ENCODE measurements at regions not wholly inside any gene's neighbourhood (a gene's known extent, or its start where the extent isn't known, plus 50 kb on each side); places are given as distances from the start of the nearest gene placed in this dataset.

GRCh38 chr10:33047655-33048054 is 89.6 kb upstream of the ITGB1 start:
- no peak overlapping the region for H3K9ac ChIP-seq (ENCODE audit: low read length)
- Mint-ChIP-seq H3K9me3 (ENCODE audit: insufficient read depth) (no peaks in the 10 kb centered on the region), H3K4me3 (no peak overlapping the region), H3K27ac (no peak overlapping the region), H3K4me1 (peaks cover 3% of the 10 kb centered on the region), H3K27me3 (peaks cover 4% of the 10 kb centered on the region)
- CTCF ChIA-PET, result interaction anchor here (1.0 to 1.3 kb wide), 2 partner anchors 81 to 106 kb away, joined by 3 to 4 read pairs; no protein-coding TSS in a partner anchor
- no peak overlapping the region for H3K4me3 ChIP-seq (ENCODE audit: control extremely low read depth in 1 of 5, extremely low read depth in 1 of 5, insufficient read depth in 1 of 5, low read depth in 2 of 5, low read length in 4 of 5)
- peaks cover 0 to 5% (median 0%) of the 10 kb centered on the region in 3 donors for H3K9me3 ChIP-seq (ENCODE audit: control extremely low read depth in 1 of 3, control insufficient read depth in 2 of 3, insufficient read depth in 1 of 3, low read length in 2 of 3)
- intact Hi-C loops (cut with micrococcal nuclease), result no loop called here
- POLR2A ChIA-PET, result no interaction called here
- WGBS (ENCODE audit: insufficient coverage), result no CpG with 5 or more reads among the region's 1 CpG
- no peaks in the 10 kb centered on the region for H3K79me2 ChIP-seq (ENCODE audit: control insufficient read depth, insufficient read depth, low read length)
- no peaks in the 10 kb centered on the region for H3K36me3 ChIP-seq (replicated peaks in 1 of 2; ENCODE audit: control extremely low read depth in 1 of 2, control insufficient read depth in 1 of 2, extremely low read depth in 1 of 2, insufficient read depth in 2 of 2, low read length in 1 of 2)
- H4K20me1 ChIP-seq (ENCODE audit: control insufficient read depth, insufficient read depth, low read length, poor library complexity, severe bottlenecking), result no peaks in the 10 kb centered on the region
- no peak overlapping the region for H2AFZ ChIP-seq (ENCODE audit: insufficient read depth, low read depth, low read length, poor library complexity, severe bottlenecking)
- TF ChIP-seq EZH2 (IDR thresholded peaks at IDR 0.05; ENCODE audit: borderline replicate concordance, insufficient read depth, low read depth, low read length, poor library complexity, severe bottlenecking), result no peak
- ATAC-seq (ENCODE audit: low read depth), result no peak
- no peak overlapping the region for H3K27ac ChIP-seq (ENCODE audit: low read length in 2 of 2)
- H3K4me2 ChIP-seq (replicated peaks; ENCODE audit: low read depth, low read length, poor library complexity, severe bottlenecking), result no peak overlapping the region
- no peaks in the 10 kb centered on the region for H3K27me3 ChIP-seq (replicated peaks in 1 of 4; ENCODE audit: control extremely low read depth in 1 of 4, control insufficient read depth in 3 of 4, insufficient read depth in 4 of 4, low read length in 3 of 4)
- no peak for DNase-seq
- H3K4me1 ChIP-seq (ENCODE audit: control insufficient read depth in 2 of 2, insufficient read depth in 2 of 2, low read length in 2 of 2), result no peaks in the 10 kb centered on the region

DNA sequence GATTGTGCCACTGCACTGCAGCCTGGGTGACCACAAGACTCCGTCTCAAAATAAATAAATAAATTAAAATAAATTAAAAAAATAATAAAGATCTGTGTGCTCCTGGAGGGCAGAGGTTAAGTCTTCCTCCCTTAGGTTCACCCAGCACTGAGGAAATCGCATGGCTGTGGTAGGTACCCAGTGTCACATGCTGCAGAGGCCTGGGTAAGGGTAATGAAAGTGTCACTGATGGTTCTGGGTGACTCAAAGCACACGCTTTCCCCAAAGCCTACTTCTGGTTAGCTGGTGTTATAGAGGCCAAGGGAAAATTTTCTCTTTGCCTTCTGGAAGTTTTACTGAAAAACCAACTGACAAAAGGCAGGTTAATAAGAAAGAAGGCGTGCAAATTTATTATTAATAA is 88.8 kb upstream of the ITGB1 start:
- H3K27me3 ChIP-seq (replicated peaks in 1 of 4; ENCODE audit: control extremely low read depth in 1 of 4, control insufficient read depth in 3 of 4, insufficient read depth in 4 of 4, low read length in 3 of 4), result peaks cover 0 to 3% (median 0%) of the 10 kb centered on the region in 4 experiments
- POLR2A ChIA-PET, result no interaction called here
- H3K9me3 ChIP-seq (ENCODE audit: control extremely low read depth in 1 of 3, control insufficient read depth in 2 of 3, insufficient read depth in 1 of 3, low read length in 2 of 3), result peaks cover 0 to 5% (median 0%) of the 10 kb centered on the region in 3 donors
- H3K4me2 ChIP-seq (replicated peaks; ENCODE audit: low read depth, low read length, poor library complexity, severe bottlenecking), result no peak overlapping the region
- ATAC-seq (ENCODE audit: low read depth), result no peak
- H3K27ac Mint-ChIP-seq, result no peak overlapping the region
- no peak overlapping the region for H3K4me3 ChIP-seq (ENCODE audit: control extremely low read depth in 1 of 5, extremely low read depth in 1 of 5, insufficient read depth in 1 of 5, low read depth in 2 of 5, low read length in 4 of 5)
- no peak overlapping the region for H2AFZ ChIP-seq (ENCODE audit: insufficient read depth, low read depth, low read length, poor library complexity, severe bottlenecking)
- no peak for TF ChIP-seq EZH2 (IDR thresholded peaks at IDR 0.05; ENCODE audit: borderline replicate concordance, insufficient read depth, low read depth, low read length, poor library complexity, severe bottlenecking)
- TF ChIP-seq CTCF (IDR thresholded peaks at IDR 0.05), result no peak
- CTCF ChIA-PET, result interaction anchor here (0.6 kb wide), 1 partner anchor 38 kb away, joined by 3 read pairs; no protein-coding TSS in a partner anchor
- WGBS (ENCODE audit: insufficient coverage), result no CpG with 5 or more reads among the region's 4 CpGs
- H3K9ac ChIP-seq (ENCODE audit: low read length), result no peak overlapping the region
- H4K20me1 ChIP-seq (ENCODE audit: control insufficient read depth, insufficient read depth, low read length, poor library complexity, severe bottlenecking), result no peaks in the 10 kb centered on the region
- intact Hi-C loops (cut with micrococcal nuclease), result no loop called here
- no peak overlapping the region for H3K4me3 Mint-ChIP-seq
- peaks cover 2% of the 10 kb centered on the region for H3K27me3 Mint-ChIP-seq
- H3K79me2 ChIP-seq (ENCODE audit: control insufficient read depth, insufficient read depth, low read length), result no peaks in the 10 kb centered on the region
- peaks cover 3% of the 10 kb centered on the region for H3K4me1 Mint-ChIP-seq
- no peak for DNase-seq
- no peak overlapping the region for H3K27ac ChIP-seq (ENCODE audit: low read length in 2 of 2)
- no peaks in the 10 kb centered on the region for H3K9me3 Mint-ChIP-seq (ENCODE audit: insufficient read depth)
- H3K4me1 ChIP-seq (ENCODE audit: control insufficient read depth in 2 of 2, insufficient read depth in 2 of 2, low read length in 2 of 2), result no peaks in the 10 kb centered on the region
- no peaks in the 10 kb centered on the region for H3K36me3 ChIP-seq (replicated peaks in 1 of 2; ENCODE audit: control extremely low read depth in 1 of 2, control insufficient read depth in 1 of 2, extremely low read depth in 1 of 2, insufficient read depth in 2 of 2, low read length in 1 of 2)

Measured in B cell (primary cell).